GM23248 (cell line): ENCODE measurements at regions not wholly inside any gene's neighbourhood (a gene's known extent, or its start where the extent isn't known, plus 50 kb on each side); places are given as distances from the start of the nearest gene placed in this dataset.

Source experiments
- EZH2 ChIP-seq: fragments of 200-600 bp; sonication (generic); IDR thresholded peaks from 2 replicates; pipeline ENCODE4 v1.6.1; 2018; ENCODE audit warnings: antibody characterized with exemption, mild to moderate bottlenecking; ENCODE audit not compliant: insufficient read depth, poor library complexity, severe bottlenecking
- EZH2phosphoT487 ChIP-seq: fragments of 200-600 bp; sonication (generic); IDR thresholded peaks from 2 replicates; pipeline ENCODE4 v1.6.1; 2018; ENCODE audit warnings: antibody characterized with exemption, moderate library complexity, mild to moderate bottlenecking, low read depth; ENCODE audit not compliant: insufficient read depth

DNA sequence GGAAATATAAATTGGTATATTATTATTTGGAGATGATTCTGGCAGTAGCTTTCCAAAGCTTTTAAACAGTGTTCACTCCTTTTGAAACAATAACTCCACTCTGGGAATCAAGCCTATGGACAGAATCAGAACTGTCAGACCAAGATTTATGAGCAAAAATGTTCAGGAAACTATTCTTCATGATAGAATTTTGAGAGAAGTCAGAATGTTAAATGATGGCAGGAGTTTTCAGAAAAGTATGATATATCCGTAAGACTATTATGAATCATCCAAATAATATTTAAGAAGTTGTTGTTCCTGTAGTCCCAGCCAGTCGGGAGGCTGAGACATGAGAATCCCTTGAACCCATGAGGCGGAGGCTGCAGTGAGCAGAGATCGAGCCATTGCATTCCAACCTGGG is 50.5 kb upstream of the ADGRG2 start:
- TF ChIP-seq EZH2 (no peak), EZH2phosphoT487 (no peak)
